BJ (cell line): ENCODE measurements at regions not wholly inside any gene's neighbourhood (a gene's known extent, or its start where the extent isn't known, plus 50 kb on each side); places are given as distances from the start of the nearest gene placed in this dataset.

Source experiments
- CTCF ChIA-PET: fragments of 350-600 bp; formaldehyde crosslinking; extraction: SDS; loops from one replicate; lab custom pipeline; 2021; ENCODE audit warnings: antibody characterized with exemption, inconsistent platforms; lab: Yijun Ruan, JAX
- POLR2A ChIA-PET: fragments of 300-600 bp; sonication (Branson Sonifier 250); formaldehyde crosslinking; extraction: SDS; loops from one replicate; lab custom pipeline; 2021; ENCODE audit warnings: antibody characterized with exemption; lab: Charles Lee
- DNase-seq: peaks from one replicate; pipeline ENCODE4 v3.0.0-alpha.2; 2011; ENCODE audit warnings: low read depth
- H3K27me3 ChIP-seq: 2 replicates; pipeline ENCODE4 v1.6.0; 2011; ENCODE audit warnings: low read length; ENCODE audit not compliant: control insufficient read depth, insufficient read depth
- H3K36me3 ChIP-seq: 2 replicates; pipeline ENCODE4 v1.5.1; 2011; ENCODE audit warnings: low read length; ENCODE audit not compliant: control insufficient read depth, insufficient read depth
- H3K4me3 ChIP-seq: 2 replicates; pipeline ENCODE4 v1.5.1; 2011; ENCODE audit warnings: low read depth, mild to moderate bottlenecking, control low read depth, low read length
- CTCF ChIP-seq: IDR thresholded peaks from 2 replicates; pipeline ENCODE4 v1.5.1; 2011; ENCODE audit warnings: low read depth, mild to moderate bottlenecking, control low read depth, inconsistent platforms, low read length, moderate library complexity; ENCODE audit not compliant: insufficient read depth

GRCh38 chr3:59262076-59262498 is 212.3 kb upstream of the CFAP20DC start:
- Histone ChIP-seq H3K27me3 (no peaks in the 10 kb centered on the region), H3K36me3 (no peaks in the 10 kb centered on the region), H3K4me3 (no peak overlapping the region)
- ChIA-PET POLR2A (no interaction called here), CTCF (no interaction called here)
- DNase-seq, result no peak
- TF ChIP-seq CTCF, result no peak

GRCh38 chr3:59261009-59261408 is 211.2 kb upstream of the CFAP20DC start:
- ChIA-PET POLR2A (no interaction called here), CTCF (interaction anchor here (1.2 kb wide), 1 partner anchor 25 kb away, joined by 3 read pairs; no protein-coding TSS in a partner anchor)
- no peak overlapping the region for H3K4me3 ChIP-seq
- no peaks in the 10 kb centered on the region for H3K27me3 ChIP-seq
- DNase-seq, result no peak
- no peak for TF ChIP-seq CTCF
- no peaks in the 10 kb centered on the region for H3K36me3 ChIP-seq

GRCh38 chr3:59258550-59259260 is 208.9 kb upstream of the CFAP20DC start:
- Histone ChIP-seq H3K4me3 (no peak overlapping the region), H3K36me3 (no peaks in the 10 kb centered on the region), H3K27me3 (no peaks in the 10 kb centered on the region)
- TF ChIP-seq CTCF, result no peak
- DNase-seq, result no peak
- CTCF ChIA-PET, result interaction anchor here (0.5 to 0.6 kb wide), 2 partner anchors 17 to 273 kb away, joined by 3 read pairs; no protein-coding TSS in a partner anchor
- POLR2A ChIA-PET, result no interaction called here

GRCh38 chr3:59257506-59257905 is 207.7 kb upstream of the CFAP20DC start:
- no peak for TF ChIP-seq CTCF
- DNase-seq, result no peak
- Histone ChIP-seq H3K36me3 (no peaks in the 10 kb centered on the region), H3K27me3 (no peaks in the 10 kb centered on the region), H3K4me3 (no peak overlapping the region)
- POLR2A ChIA-PET, result no interaction called here
- CTCF ChIA-PET, result interaction anchor here (0.6 to 1.0 kb wide), 2 partner anchors 11 to 552 kb away, joined by 3 to 4 read pairs; no protein-coding TSS in a partner anchor

- ChIA-PET POLR2A (no interaction called here), CTCF (no interaction called here)
- Histone ChIP-seq H3K4me3 (no peak overlapping the region), H3K36me3 (no peaks in the 10 kb centered on the region), H3K27me3 (no peaks in the 10 kb centered on the region)
- TF ChIP-seq CTCF, result no peak
- DNase-seq, result no peak
Observed at GRCh38 chr3:59256230-59256629, 206.4 kb upstream of the CFAP20DC start.
